ENCODE measurements at regions not wholly inside any gene's neighbourhood (a gene's known extent, or its start where the extent isn't known, plus 50 kb on each side); places are given as distances from the start of the nearest gene placed in this dataset.

DNA sequence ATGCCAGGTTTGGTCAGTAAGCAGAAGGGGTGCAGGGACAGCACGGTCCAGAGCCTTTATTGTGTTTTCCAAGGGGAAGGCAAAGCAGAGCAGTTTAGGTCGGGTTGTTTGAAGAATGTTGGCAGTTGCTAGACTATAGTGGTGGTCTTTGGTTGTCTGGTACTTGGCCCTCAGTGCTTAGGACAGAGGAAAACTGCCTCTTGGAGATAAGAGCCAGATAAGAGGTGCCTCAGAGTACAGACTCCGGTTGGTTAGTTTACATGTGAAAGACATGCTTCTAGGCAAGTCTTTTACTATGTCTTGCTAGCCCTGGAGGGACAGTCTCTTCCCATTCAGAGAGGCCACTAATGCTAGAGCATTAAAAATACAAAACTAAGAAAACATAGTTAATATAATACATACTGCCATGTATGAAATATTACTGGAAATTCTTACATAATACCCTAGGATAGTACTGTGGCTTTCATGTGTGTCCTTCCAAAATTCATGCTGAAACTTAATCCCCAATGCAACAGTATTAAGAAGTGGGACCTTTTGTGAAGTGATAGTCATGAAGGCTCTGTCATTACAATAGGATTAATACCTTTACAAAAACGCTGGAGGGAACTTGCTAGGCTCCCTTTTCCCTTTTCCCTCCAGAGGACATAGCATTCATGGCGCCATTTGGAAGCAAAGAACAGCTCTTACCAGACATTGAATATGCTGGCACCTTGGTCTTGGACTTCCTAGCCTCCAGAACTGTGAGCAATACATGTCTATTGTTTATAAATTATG is 280.4 kb downstream of the TMEM167A start:
- Histone ChIP-seq H4K91ac (replicated peaks; ENCODE audit: insufficient read length, low read length) (no peak overlapping the region), H3K27me3 (replicated peaks in 1 of 4; ENCODE audit: control insufficient read depth in 3 of 4, extremely low read depth in 1 of 4, insufficient read depth in 3 of 4, low read length in 3 of 4) (no peaks in the 10 kb centered on the region), H2AK5ac (ENCODE audit: low read depth, low read length) (no peak overlapping the region), H3K9me3 (ENCODE audit: insufficient read depth in 2 of 2, low read depth in 1 of 2, low read length in 1 of 2) (no peaks in the 10 kb centered on the region), H3K23me2 (ENCODE audit: low read depth, low read length) (no peaks in the 10 kb centered on the region), H3K27ac (ENCODE audit: low read depth, low read length) (no peak overlapping the region), H3K23ac (ENCODE audit: insufficient read length) (no peak overlapping the region), H2BK15ac (ENCODE audit: low read length) (no peak overlapping the region), H2BK20ac (ENCODE audit: low read length) (peak overlapping the region; percentile 80; the same call in 1 of the 2 replicates), H3K56ac (replicated peaks; ENCODE audit: insufficient read length, low read depth, low read length) (no peak overlapping the region), H3K4me2 (ENCODE audit: insufficient read depth in 1 of 2, low read depth in 2 of 2, low read length in 2 of 2) (no peak overlapping the region), H3K9ac (replicated peaks in 1 of 4; ENCODE audit: extremely low read depth in 1 of 4, low read depth in 3 of 4, low read length in 3 of 4) (no peak overlapping the region), H3K36me3 (ENCODE audit: control insufficient read depth in 2 of 4, insufficient read depth in 4 of 4, low read length in 3 of 4) (no peaks in the 10 kb centered on the region), H3K4ac (replicated peaks; ENCODE audit: insufficient read length, low read depth, low read length) (peak overlapping the region; percentile 27), H2AFZ (ENCODE audit: low read length) (0 out of 2 replicates have a peak overlapping the region, but pooled peaks have one; percentile 48), H3K4me3 (ENCODE audit: extremely low read depth in 1 of 4, insufficient read depth in 2 of 4, low read depth in 3 of 4, low read length in 4 of 4) (no peak overlapping the region), H4K8ac (ENCODE audit: extremely low read depth, insufficient read depth, low read length) (no peak overlapping the region), H4K5ac (ENCODE audit: insufficient read length, low read depth, low read length) (no peak overlapping the region), H2BK12ac (ENCODE audit: low read depth, low read length) (no peak overlapping the region), H3K79me1 (ENCODE audit: low read depth, low read length) (no peaks in the 10 kb centered on the region), H3K4me1 (replicated peaks in 1 of 4; ENCODE audit: control insufficient read depth in 3 of 4, insufficient read depth in 4 of 4, low read length in 3 of 4) (peaks cover 0 to 7% (median 4%) of the 10 kb centered on the region in 4 experiments; a peak in 4 of 7 replicates), H2BK5ac (ENCODE audit: low read depth, low read length) (no peak overlapping the region), H3K14ac (ENCODE audit: insufficient read length) (no peak overlapping the region), H3K79me2 (ENCODE audit: control insufficient read depth in 1 of 2, insufficient read depth in 2 of 2, low read length in 2 of 2) (no peaks in the 10 kb centered on the region), H3K18ac (ENCODE audit: extremely low read depth, low read length) (no peak overlapping the region), H2BK120ac (replicated peaks; ENCODE audit: low read depth, low read length) (peak overlapping the region; percentile 14), H4K20me1 (replicated peaks in 1 of 2; ENCODE audit: control insufficient read depth in 1 of 2, insufficient read depth in 2 of 2, low read length in 2 of 2) (no peaks in the 10 kb centered on the region)
- DNase-seq (ENCODE audit: low read depth in 1 of 2, low spot score in 2 of 2) (no peak), FAIRE-seq (no peak)
- WGBS, 2 experiments (ENCODE audit: extremely low coverage in 1 of 2, insufficient coverage in 1 of 2, insufficient read length in 1 of 2, insufficient replicate concordance in 2 of 2, low coverage in 1 of 2, low lambda C conversion rate in 2 of 2, missing lambda C conversion rate in 1 of 2) = 58% methylated on average over 5 of the region's 5 CpGs; no CpG with 5 or more reads in 1 of the 2 experiments
- CTCF ChIA-PET (ENCODE audit: partially characterized antibody) = interaction anchor here (0.9 to 3.1 kb wide), 3 partner anchors 8 to 18 kb away, joined by 3 to 10 read pairs (median 5); no protein-coding TSS in a partner anchor
- POLR2A ChIA-PET (ENCODE audit: partially characterized antibody) = no interaction called here
- TF ChIP-seq SP4 (IDR thresholded peaks at IDR 0.05; ENCODE audit: low read length) (no peak), POU5F1 (IDR thresholded peaks at IDR 0.05; ENCODE audit: low read depth, low read length) (no peak), GTF2F1 (IDR thresholded peaks at IDR 0.05; ENCODE audit: borderline replicate concordance, low read depth, low read length) (no peak), YY1 (IDR thresholded peaks at IDR 0.05; ENCODE audit: low read depth, low read length) (no peak), CHD2 (IDR thresholded peaks at IDR 0.05; ENCODE audit: low read length) (no peak), EGR1 (IDR thresholded peaks at IDR 0.05; ENCODE audit: borderline replicate concordance, low read depth, low read length) (no peak), SAP30 (IDR thresholded peaks at IDR 0.05; ENCODE audit: insufficient read depth, insufficient replicate concordance, low read length) (no peak), MAFK (IDR thresholded peaks at IDR 0.05; ENCODE audit: low read depth, low read length) (no peak), RXRA (IDR thresholded peaks at IDR 0.05; ENCODE audit: insufficient read depth, low read depth, low read length) (no peak), TAF7 (optimal IDR thresholded peaks at IDR 0.05; ENCODE audit: borderline replicate concordance, low read depth, low read length) (no peak), POLR2AphosphoS5 (IDR thresholded peaks at IDR 0.05; ENCODE audit: low read depth, low read length) (no peak), RNF2 (IDR thresholded peaks at IDR 0.05; ENCODE audit: borderline replicate concordance, low read depth, low read length, missing control alignments, poor library complexity, severe bottlenecking) (no peak), PHF8 (conservative IDR thresholded peaks at IDR 0.05; ENCODE audit: low read depth, low read length) (no peak), SIRT6 (IDR thresholded peaks at IDR 0.05; ENCODE audit: low read length) (no peak)

Measured in H1 (cell line).